ENCODE measurements at regions not wholly inside any gene's neighbourhood (a gene's known extent, or its start where the extent isn't known, plus 50 kb on each side); places are given as distances from the start of the nearest gene placed in this dataset.
A peak's percentile ranks its signal among the peaks of the same experiment; 100 is the strongest.
"Not testable (repeated sequence)": the region's sequence is repeated elsewhere in the genome, so short reads cannot be mapped to it uniquely, and the experiment has no call there.

DNA sequence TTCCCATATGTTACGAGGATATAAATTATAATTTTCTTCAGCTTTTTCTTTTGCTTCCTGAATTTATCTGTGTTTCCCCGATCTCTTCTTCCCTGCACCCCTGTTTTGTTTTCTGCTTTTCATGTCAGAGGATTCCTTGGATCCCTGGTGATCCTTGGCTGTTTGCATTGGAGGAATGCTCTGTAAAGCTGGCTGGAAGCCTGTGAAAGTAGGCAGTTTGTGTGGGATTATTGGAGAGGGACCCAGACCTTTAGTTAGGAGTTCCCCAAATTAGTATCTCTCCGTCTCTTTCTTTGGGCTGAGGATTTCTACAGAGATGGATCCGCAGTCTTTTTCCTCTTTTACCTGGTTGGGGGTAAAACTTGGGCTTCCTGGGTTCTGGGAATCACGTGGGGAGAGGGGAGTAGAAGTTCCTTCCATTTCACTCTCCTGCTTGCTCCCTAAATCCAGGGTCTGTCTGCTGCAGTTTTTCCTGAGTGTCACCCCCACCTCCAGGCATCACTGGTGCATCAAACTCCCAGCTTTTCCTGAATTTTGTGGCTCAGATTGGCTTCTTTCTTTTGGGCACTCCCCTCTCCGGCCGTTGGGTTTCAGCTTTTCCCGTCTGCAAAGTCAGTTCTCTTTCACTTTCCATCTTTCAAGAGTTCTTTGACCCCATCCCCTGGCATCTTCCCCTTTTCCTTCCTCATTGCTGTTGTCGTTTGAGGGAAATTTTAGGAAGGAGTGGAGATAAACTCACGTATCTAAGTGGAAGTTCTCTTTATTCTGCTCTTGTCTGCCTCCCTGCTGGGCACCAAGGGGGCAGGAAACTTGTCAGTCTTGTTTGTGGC, 79.1 kb upstream of the ALX4 start:
- Histone ChIP-seq H3K9me3 (ENCODE audit: control insufficient read depth, low read depth, low read length) (no peaks in the 10 kb centered on the region), H3K27me3 (ENCODE audit: control insufficient read depth, insufficient read depth, low read length) (no peaks in the 10 kb centered on the region), H3K9ac (ENCODE audit: low read length) (no peak overlapping the region), H3K4me1 (ENCODE audit: control insufficient read depth, low read depth, low read length) (peaks cover 19% of the 10 kb centered on the region), H3K4me3 (ENCODE audit: low read length) (peak overlapping the region; percentile 54), H3K36me3 (ENCODE audit: control insufficient read depth, low read depth, low read length) (no peaks in the 10 kb centered on the region), H3K27ac (ENCODE audit: low read length) (no peak overlapping the region)

DNA sequence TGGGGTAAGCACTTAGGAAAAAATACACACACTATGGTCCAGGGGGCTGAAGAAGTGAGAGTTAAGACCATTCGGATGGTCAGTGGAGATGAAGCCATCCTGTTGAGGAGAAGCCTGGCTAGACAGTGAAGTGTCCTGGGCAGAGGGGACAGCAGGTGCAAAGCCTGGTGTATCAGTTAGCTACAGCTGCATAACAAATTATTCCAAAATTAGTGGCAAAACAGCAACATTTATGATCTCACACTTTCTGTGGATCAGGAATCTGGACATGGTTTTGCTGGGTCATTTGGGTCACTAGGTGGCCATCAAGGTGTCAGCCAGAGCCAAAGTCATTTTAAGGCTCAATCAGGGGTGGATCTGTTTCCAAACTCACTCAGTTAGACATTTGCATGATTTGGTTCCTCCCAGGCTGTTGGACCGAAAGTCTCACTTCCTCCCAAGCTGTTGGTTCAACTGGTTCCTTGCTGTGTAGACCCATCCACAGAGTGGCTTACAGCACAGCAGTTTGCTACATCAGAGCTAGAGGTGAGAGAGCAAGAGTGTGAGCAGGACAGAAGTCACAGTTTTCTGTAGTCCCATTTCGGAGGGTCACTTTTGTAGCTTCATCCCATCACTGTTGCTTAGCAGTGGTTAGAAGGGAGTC, 80.1 kb upstream of the ALX4 start:
- H3K9me3 ChIP-seq (ENCODE audit: control insufficient read depth, low read depth, low read length) = no peaks in the 10 kb centered on the region
- no peak overlapping the region for H3K9ac ChIP-seq (ENCODE audit: low read length)
- no peaks in the 10 kb centered on the region for H3K27me3 ChIP-seq (ENCODE audit: control insufficient read depth, insufficient read depth, low read length)
- peaks cover 19% of the 10 kb centered on the region for H3K4me1 ChIP-seq (ENCODE audit: control insufficient read depth, low read depth, low read length)
- H3K27ac ChIP-seq (ENCODE audit: low read length) = no peak overlapping the region
- no peaks in the 10 kb centered on the region for H3K36me3 ChIP-seq (ENCODE audit: control insufficient read depth, low read depth, low read length)
- H3K4me3 ChIP-seq (ENCODE audit: low read length) = no peak overlapping the region

GRCh38 chr11:44391004-44391403, 81.1 kb upstream of the ALX4 start:
- H3K27me3 ChIP-seq (ENCODE audit: control insufficient read depth, insufficient read depth, low read length); H3K36me3 ChIP-seq (ENCODE audit: control insufficient read depth, low read depth, low read length); H3K9ac ChIP-seq (ENCODE audit: low read length); H3K4me3 ChIP-seq (ENCODE audit: low read length); H3K27ac ChIP-seq (ENCODE audit: low read length); H3K9me3 ChIP-seq (ENCODE audit: control insufficient read depth, low read depth, low read length): not testable (repeated sequence)
- peaks cover 19% of the 10 kb centered on the region for H3K4me1 ChIP-seq (ENCODE audit: control insufficient read depth, low read depth, low read length)

DNA sequence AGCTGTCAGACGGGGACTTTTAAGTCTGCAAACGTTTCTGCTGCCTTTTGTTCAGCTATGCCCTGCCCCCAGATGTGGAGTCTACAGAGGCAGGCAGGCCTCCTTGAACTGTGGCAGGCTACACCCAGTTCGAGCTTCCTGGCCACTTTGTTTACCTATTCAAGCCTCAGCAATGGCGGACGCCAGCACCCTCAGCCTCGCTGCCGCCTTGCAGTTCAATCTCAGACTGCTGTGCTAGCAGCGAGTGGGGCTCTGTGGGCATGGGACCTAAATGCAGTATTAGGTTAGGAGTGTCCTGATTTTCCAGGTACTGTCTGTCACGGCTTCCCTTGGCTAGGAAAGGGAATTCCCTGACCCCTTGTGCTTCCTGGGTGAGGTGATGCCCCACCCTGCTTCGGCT, 86.8 kb upstream of the ALX4 start:
- not testable (repeated sequence) for H3K27ac ChIP-seq (ENCODE audit: low read length); H3K4me3 ChIP-seq (ENCODE audit: low read length); H3K4me1 ChIP-seq (ENCODE audit: control insufficient read depth, low read depth, low read length); H3K9me3 ChIP-seq (ENCODE audit: control insufficient read depth, low read depth, low read length); H3K36me3 ChIP-seq (ENCODE audit: control insufficient read depth, low read depth, low read length); H3K9ac ChIP-seq (ENCODE audit: low read length); H3K27me3 ChIP-seq (ENCODE audit: control insufficient read depth, insufficient read depth, low read length)

GRCh38 chr11:44397586-44398178, 87.7 kb upstream of the ALX4 start:
- Histone ChIP-seq H3K27me3 (ENCODE audit: control insufficient read depth, insufficient read depth, low read length) (no peaks in the 10 kb centered on the region), H3K36me3 (ENCODE audit: control insufficient read depth, low read depth, low read length) (no peaks in the 10 kb centered on the region), H3K4me1 (ENCODE audit: control insufficient read depth, low read depth, low read length) (no peaks in the 10 kb centered on the region), H3K27ac (ENCODE audit: low read length) (no peak overlapping the region), H3K4me3 (ENCODE audit: low read length) (no peak overlapping the region), H3K9me3 (ENCODE audit: control insufficient read depth, low read depth, low read length) (no peaks in the 10 kb centered on the region), H3K9ac (ENCODE audit: low read length) (no peak overlapping the region)

DNA sequence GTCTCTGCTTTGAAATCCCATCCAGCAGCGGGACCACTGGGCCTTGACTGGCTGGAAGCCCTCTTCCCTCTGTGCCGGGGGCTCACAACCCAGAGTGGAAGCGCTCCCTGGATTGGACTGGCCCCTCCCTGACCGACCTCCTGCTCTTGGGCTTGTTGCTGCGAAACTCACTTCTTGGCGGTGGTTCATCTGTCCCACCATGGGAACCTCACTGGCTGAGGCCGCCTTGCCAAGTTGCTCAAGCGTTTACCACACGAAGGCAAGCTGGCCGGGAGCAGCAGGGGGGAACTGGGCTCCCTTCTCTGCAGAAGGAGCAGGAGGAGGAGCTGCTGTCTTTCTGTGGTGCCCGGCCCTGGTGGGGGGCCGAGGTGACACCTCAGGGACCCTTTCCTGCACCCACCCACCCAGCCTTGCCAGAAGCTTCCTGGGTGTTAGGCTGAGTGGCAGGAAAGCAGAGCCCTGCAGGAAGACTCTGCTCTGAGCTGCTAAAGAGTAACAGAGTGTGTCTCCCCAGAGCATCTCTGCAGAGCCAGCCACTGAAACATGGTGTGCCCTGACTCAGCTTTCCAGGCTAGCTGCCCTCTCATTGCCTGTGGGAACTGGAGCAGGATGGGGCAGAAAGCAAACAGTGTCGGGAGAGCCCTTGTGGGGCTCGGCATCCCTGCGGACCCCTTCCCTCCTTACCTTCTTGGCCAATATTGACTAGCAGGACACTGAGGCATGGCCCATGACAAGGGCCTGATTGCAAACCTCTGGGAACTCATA, 88.5 kb upstream of the ALX4 start:
- H3K9me3 ChIP-seq (ENCODE audit: control insufficient read depth, low read depth, low read length) = no peaks in the 10 kb centered on the region
- no peaks in the 10 kb centered on the region for H3K27me3 ChIP-seq (ENCODE audit: control insufficient read depth, insufficient read depth, low read length)
- H3K4me3 ChIP-seq (ENCODE audit: low read length) = no peak overlapping the region
- H3K4me1 ChIP-seq (ENCODE audit: control insufficient read depth, low read depth, low read length) = no peaks in the 10 kb centered on the region
- H3K9ac ChIP-seq (ENCODE audit: low read length) = no peak overlapping the region
- no peak overlapping the region for H3K27ac ChIP-seq (ENCODE audit: low read length)
- H3K36me3 ChIP-seq (ENCODE audit: control insufficient read depth, low read depth, low read length) = no peaks in the 10 kb centered on the region

GRCh38 chr11:44399968-44400367, 90.0 kb upstream of the ALX4 start:
- Histone ChIP-seq H3K4me1 (ENCODE audit: control insufficient read depth, low read depth, low read length) (no peaks in the 10 kb centered on the region), H3K27me3 (ENCODE audit: control insufficient read depth, insufficient read depth, low read length) (no peaks in the 10 kb centered on the region), H3K9me3 (ENCODE audit: control insufficient read depth, low read depth, low read length) (no peaks in the 10 kb centered on the region), H3K9ac (ENCODE audit: low read length) (no peak overlapping the region), H3K36me3 (ENCODE audit: control insufficient read depth, low read depth, low read length) (no peaks in the 10 kb centered on the region), H3K4me3 (ENCODE audit: low read length) (no peak overlapping the region), H3K27ac (ENCODE audit: low read length) (no peak overlapping the region)

GRCh38 chr11:44400431-44400830, 90.5 kb upstream of the ALX4 start:
- H3K9ac ChIP-seq (ENCODE audit: low read length) = no peak overlapping the region
- H3K9me3 ChIP-seq (ENCODE audit: control insufficient read depth, low read depth, low read length) = no peaks in the 10 kb centered on the region
- H3K27me3 ChIP-seq (ENCODE audit: control insufficient read depth, insufficient read depth, low read length) = no peaks in the 10 kb centered on the region
- H3K4me1 ChIP-seq (ENCODE audit: control insufficient read depth, low read depth, low read length) = no peaks in the 10 kb centered on the region
- H3K36me3 ChIP-seq (ENCODE audit: control insufficient read depth, low read depth, low read length) = no peaks in the 10 kb centered on the region
- no peak overlapping the region for H3K4me3 ChIP-seq (ENCODE audit: low read length)
- no peak overlapping the region for H3K27ac ChIP-seq (ENCODE audit: low read length)

- Histone ChIP-seq H3K27me3 (ENCODE audit: control insufficient read depth, insufficient read depth, low read length) (no peaks in the 10 kb centered on the region), H3K4me3 (ENCODE audit: low read length) (no peak overlapping the region), H3K9ac (ENCODE audit: low read length) (no peak overlapping the region), H3K36me3 (ENCODE audit: control insufficient read depth, low read depth, low read length) (no peaks in the 10 kb centered on the region), H3K4me1 (ENCODE audit: control insufficient read depth, low read depth, low read length) (no peaks in the 10 kb centered on the region), H3K27ac (ENCODE audit: low read length) (no peak overlapping the region), H3K9me3 (ENCODE audit: control insufficient read depth, low read depth, low read length) (no peaks in the 10 kb centered on the region)
Measured at GRCh38 chr11:44402466-44403075, 92.6 kb upstream of the ALX4 start.

GRCh38 chr11:44403176-44403575, 93.2 kb upstream of the ALX4 start:
- no peaks in the 10 kb centered on the region for H3K27me3 ChIP-seq (ENCODE audit: control insufficient read depth, insufficient read depth, low read length)
- no peaks in the 10 kb centered on the region for H3K9me3 ChIP-seq (ENCODE audit: control insufficient read depth, low read depth, low read length)
- no peaks in the 10 kb centered on the region for H3K36me3 ChIP-seq (ENCODE audit: control insufficient read depth, low read depth, low read length)
- no peak overlapping the region for H3K9ac ChIP-seq (ENCODE audit: low read length)
- no peak overlapping the region for H3K4me3 ChIP-seq (ENCODE audit: low read length)
- no peak overlapping the region for H3K27ac ChIP-seq (ENCODE audit: low read length)
- no peaks in the 10 kb centered on the region for H3K4me1 ChIP-seq (ENCODE audit: control insufficient read depth, low read depth, low read length)

DNA sequence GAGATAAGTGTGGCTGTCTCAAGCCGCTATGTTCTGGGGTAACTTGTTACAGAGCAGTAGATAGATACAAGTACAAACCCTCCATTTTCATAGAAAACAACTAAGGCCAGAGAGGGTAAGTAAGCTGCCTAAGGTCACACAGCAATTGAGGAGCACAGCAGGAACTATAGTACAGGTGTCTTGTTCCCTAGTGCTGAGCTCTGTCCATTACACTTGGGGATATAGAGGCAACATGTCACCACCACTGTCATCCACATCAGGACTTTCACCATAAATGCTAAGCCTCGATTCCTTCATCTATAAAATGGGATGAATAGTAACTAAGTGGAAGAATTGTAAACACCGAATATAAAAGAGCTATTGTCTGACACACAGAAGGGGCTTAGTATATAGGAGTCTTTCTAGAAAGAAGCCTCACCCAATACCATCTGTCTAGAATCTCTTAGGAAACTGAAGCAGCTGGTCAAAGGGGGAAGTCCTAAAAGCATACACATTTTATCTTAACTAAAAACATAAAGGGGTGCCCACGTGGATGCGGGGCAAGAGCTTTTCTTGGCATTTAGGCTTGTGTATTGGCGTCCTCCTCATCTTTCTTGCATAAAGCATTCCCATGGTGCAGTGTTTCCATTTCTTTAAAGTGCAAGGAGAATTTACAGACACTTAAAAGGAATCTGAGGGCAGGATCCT, 93.8 kb upstream of the ALX4 start:
- no peaks in the 10 kb centered on the region for H3K36me3 ChIP-seq (ENCODE audit: control insufficient read depth, low read depth, low read length)
- no peaks in the 10 kb centered on the region for H3K9me3 ChIP-seq (ENCODE audit: control insufficient read depth, low read depth, low read length)
- H3K9ac ChIP-seq (ENCODE audit: low read length) = no peak overlapping the region
- no peaks in the 10 kb centered on the region for H3K4me1 ChIP-seq (ENCODE audit: control insufficient read depth, low read depth, low read length)
- no peak overlapping the region for H3K27ac ChIP-seq (ENCODE audit: low read length)
- no peaks in the 10 kb centered on the region for H3K27me3 ChIP-seq (ENCODE audit: control insufficient read depth, insufficient read depth, low read length)
- no peak overlapping the region for H3K4me3 ChIP-seq (ENCODE audit: low read length)
